HG03175 (cell line): ENCODE measurements at regions not wholly inside any gene's neighbourhood (a gene's known extent, or its start where the extent isn't known, plus 50 kb on each side); places are given as distances from the start of the nearest gene placed in this dataset.
"Not testable (repeated sequence)": the region's sequence is repeated elsewhere in the genome, so short reads cannot be mapped to it uniquely, and the experiment has no call there.

Source experiments
- ATAC-seq: cut with Tn5 transposase; IDR thresholded peaks from one replicate; pipeline ENCODE4 v1.9.1; 2021; ENCODE audit warnings: mild to moderate bottlenecking, moderate library complexity; ENCODE audit not compliant: unreplicated experiment

GRCh38 chr2:8508766-8509165 is 173.1 kb upstream of the ID2 start:
- no peak for ATAC-seq

GRCh38 chr2:8509621-8510020 is 172.2 kb upstream of the ID2 start:
- no peak for ATAC-seq

- not testable (repeated sequence) for ATAC-seq
These were observed 171.8 kb upstream of the ID2 start for GRCh38 chr2:8510055-8510454.

GRCh38 chr2:8510519-8510918 is 171.3 kb upstream of the ID2 start:
- no peak for ATAC-seq

- no peak for ATAC-seq
These were observed 169.8 kb upstream of the ID2 start for GRCh38 chr2:8511868-8512612.

GRCh38 chr2:8513601-8514273 is 168.1 kb upstream of the ID2 start:
- ATAC-seq: no peak

GRCh38 chr2:8514274-8514662 is 167.6 kb upstream of the ID2 start:
- ATAC-seq: no peak

- ATAC-seq: peak; percentile 66
These were observed 166.8 kb upstream of the ID2 start for GRCh38 chr2:8514796-8515758.

GRCh38 chr2:8515864-8516533 is 165.9 kb upstream of the ID2 start:
- ATAC-seq: peak; percentile 52

- ATAC-seq: no peak
These were observed 163.9 kb upstream of the ID2 start for GRCh38 chr2:8517850-8518498.

GRCh38 chr2:8518979-8519668 is 162.7 kb upstream of the ID2 start:
- no peak for ATAC-seq

- no peak for ATAC-seq
These were observed 161.0 kb upstream of the ID2 start for GRCh38 chr2:8520791-8521344.

- ATAC-seq: no peak
These were observed 159.2 kb upstream of the ID2 start for GRCh38 chr2:8522687-8523086.

- no peak for ATAC-seq
These were observed 157.5 kb upstream of the ID2 start for GRCh38 chr2:8524388-8524787.

- ATAC-seq: no peak
These were observed 157.0 kb upstream of the ID2 start for GRCh38 chr2:8524823-8525222.

- ATAC-seq: no peak
These were observed 156.6 kb upstream of the ID2 start for GRCh38 chr2:8525236-8525581.

GRCh38 chr2:8525582-8526402 is 156.1 kb upstream of the ID2 start:
- ATAC-seq: peak; percentile 77

- peak; percentile 1 for ATAC-seq
These were observed 155.5 kb upstream of the ID2 start for GRCh38 chr2:8526403-8526696.

- no peak for ATAC-seq
These were observed 154.8 kb upstream of the ID2 start for GRCh38 chr2:8527031-8527430.
